Gastroesophageal sphincter (tissue), 3 donors: ENCODE measurements at regions not wholly inside any gene's neighbourhood (a gene's known extent, or its start where the extent isn't known, plus 50 kb on each side); places are given as distances from the start of the nearest gene placed in this dataset.

ENCODE experiments used
- POLR2A ChIP-seq, 2 donors: fragments of 450-650 bp; IDR thresholded peaks; one replicate each; pipeline ENCODE4 v1.6.1; 2017; ENCODE audit warnings: antibody characterized with exemption in 2 of 2, mild to moderate bottlenecking in 2 of 2, moderate library complexity in 1 of 2
- TF ChIP-seq, protein P1 (sequence below), 4 experiments: fragments of 200-600 bp in 2 of 4; fragments of 450-650 bp in 2 of 4; sonication (generic) in 1 of 4; IDR thresholded peaks; one replicate each; pipeline ENCODE4 v1.5.1; 2017 to 2019; ENCODE audit warnings: antibody characterized with exemption in 4 of 4, mild to moderate bottlenecking in 2 of 4, moderate library complexity in 2 of 4

DNA sequence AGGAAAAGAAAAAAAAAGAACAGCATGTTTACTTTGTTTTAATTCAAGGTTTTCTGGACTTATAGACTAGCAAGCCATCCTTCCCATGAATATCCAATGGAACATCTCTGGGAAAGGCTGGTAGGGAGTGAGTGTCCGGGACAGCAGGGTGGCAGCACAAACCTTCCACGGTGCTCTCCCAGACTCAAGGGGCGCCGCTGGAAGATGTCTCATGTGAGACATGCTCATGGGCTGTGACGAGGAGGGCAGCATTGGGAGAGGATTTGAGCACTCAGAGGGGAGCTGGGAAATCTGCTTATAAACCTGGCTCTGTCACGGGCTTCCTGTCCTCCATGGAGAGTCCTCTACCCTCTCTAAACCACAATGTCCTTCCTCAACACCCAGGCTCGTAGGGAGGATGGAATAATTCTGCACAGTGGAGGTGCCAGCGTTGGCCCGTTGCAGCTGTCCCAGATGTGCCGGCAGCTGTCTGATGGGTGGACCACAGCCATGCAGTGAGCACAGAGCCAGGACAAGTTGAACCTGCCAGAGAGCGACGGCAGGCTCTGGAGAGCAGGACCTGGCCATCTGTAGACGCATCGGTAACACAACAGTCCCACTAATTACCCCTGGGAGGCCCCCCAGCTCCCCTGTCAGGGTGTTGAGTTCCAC, 100.1 kb upstream of the IGSF21 start:
- TF ChIP-seq POLR2A (IDR thresholded peaks at IDR 0.05): no peak
- TF ChIP-seq, protein P1, sequence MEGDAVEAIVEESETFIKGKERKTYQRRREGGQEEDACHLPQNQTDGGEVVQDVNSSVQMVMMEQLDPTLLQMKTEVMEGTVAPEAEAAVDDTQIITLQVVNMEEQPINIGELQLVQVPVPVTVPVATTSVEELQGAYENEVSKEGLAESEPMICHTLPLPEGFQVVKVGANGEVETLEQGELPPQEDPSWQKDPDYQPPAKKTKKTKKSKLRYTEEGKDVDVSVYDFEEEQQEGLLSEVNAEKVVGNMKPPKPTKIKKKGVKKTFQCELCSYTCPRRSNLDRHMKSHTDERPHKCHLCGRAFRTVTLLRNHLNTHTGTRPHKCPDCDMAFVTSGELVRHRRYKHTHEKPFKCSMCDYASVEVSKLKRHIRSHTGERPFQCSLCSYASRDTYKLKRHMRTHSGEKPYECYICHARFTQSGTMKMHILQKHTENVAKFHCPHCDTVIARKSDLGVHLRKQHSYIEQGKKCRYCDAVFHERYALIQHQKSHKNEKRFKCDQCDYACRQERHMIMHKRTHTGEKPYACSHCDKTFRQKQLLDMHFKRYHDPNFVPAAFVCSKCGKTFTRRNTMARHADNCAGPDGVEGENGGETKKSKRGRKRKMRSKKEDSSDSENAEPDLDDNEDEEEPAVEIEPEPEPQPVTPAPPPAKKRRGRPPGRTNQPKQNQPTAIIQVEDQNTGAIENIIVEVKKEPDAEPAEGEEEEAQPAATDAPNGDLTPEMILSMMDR (IDR thresholded peaks at IDR 0.05): no peak
